ENCODE measurements at regions not wholly inside any gene's neighbourhood (a gene's known extent, or its start where the extent isn't known, plus 50 kb on each side); places are given as distances from the start of the nearest gene placed in this dataset.

DNA sequence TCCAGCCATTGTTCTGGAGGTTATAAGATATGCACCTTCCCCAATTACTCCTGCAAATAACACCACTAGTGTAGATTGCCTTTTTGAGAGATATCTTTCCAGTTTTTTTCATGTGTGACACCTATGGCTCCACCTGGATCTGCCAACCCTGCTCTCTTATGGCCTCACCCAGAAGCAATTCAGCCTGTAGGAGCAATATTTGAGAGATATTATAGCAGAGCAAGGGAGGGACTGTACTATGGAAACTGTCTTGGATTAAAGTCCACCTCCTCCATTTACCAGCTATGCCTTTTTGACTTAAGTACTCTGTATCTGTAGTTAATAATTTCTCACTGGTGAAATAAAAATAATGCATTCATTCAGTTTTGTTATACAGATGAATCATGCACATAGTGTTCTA, 803.5 kb downstream of the NLGN4X start:
- Histone ChIP-seq H3K27me3 (ENCODE audit: low read length) (no peaks in the 10 kb centered on the region), H3K4me3 (ENCODE audit: low read length) (no peak overlapping the region), H3K4me2 (ENCODE audit: low read length) (no peak overlapping the region), H3K27ac (ENCODE audit: low read length) (no peak overlapping the region), H2AFZ (ENCODE audit: low read length) (no peak overlapping the region), H3K9me2 (replicated peaks; ENCODE audit: low read length) (no peaks in the 10 kb centered on the region), H3F3A (ENCODE audit: low read length, unreplicated experiment) (no peaks in the 10 kb centered on the region), H3K9me3 (ENCODE audit: low read length) (no peaks in the 10 kb centered on the region), H4K20me1 (ENCODE audit: low read length) (no peaks in the 10 kb centered on the region), H3K36me3 (ENCODE audit: low read depth, low read length) (no peaks in the 10 kb centered on the region), H3K79me2 (ENCODE audit: low read length) (no peaks in the 10 kb centered on the region), H3K4me1 (ENCODE audit: insufficient read depth, low read length) (no peaks in the 10 kb centered on the region), H3K9ac (ENCODE audit: low read length) (no peak overlapping the region)
- TF ChIP-seq EZH2phosphoT487 (IDR thresholded peaks at IDR 0.05; ENCODE audit: borderline replicate concordance, low read length) (no peak), EZH2 (IDR thresholded peaks at IDR 0.05; ENCODE audit: low read length, unreplicated experiment) (no peak)
- TF ChIP-seq, protein P1, sequence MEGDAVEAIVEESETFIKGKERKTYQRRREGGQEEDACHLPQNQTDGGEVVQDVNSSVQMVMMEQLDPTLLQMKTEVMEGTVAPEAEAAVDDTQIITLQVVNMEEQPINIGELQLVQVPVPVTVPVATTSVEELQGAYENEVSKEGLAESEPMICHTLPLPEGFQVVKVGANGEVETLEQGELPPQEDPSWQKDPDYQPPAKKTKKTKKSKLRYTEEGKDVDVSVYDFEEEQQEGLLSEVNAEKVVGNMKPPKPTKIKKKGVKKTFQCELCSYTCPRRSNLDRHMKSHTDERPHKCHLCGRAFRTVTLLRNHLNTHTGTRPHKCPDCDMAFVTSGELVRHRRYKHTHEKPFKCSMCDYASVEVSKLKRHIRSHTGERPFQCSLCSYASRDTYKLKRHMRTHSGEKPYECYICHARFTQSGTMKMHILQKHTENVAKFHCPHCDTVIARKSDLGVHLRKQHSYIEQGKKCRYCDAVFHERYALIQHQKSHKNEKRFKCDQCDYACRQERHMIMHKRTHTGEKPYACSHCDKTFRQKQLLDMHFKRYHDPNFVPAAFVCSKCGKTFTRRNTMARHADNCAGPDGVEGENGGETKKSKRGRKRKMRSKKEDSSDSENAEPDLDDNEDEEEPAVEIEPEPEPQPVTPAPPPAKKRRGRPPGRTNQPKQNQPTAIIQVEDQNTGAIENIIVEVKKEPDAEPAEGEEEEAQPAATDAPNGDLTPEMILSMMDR (conservative IDR thresholded peaks at IDR 0.05; ENCODE audit: low read depth, low read length), result no peak
- no TSS peak for BruUV-seq (replicated peaks)
- no peak for ATAC-seq
- ChIA-PET CTCF (interaction anchor here (0.5 kb wide), 1 partner anchor 9 kb away, joined by 3 read pairs; no protein-coding TSS in a partner anchor), POLR2A (ENCODE audit: unreplicated experiment) (no interaction called here)
- intact Hi-C loops (cut with micrococcal nuclease), result no loop called here
- no peak for DNase-seq

DNA sequence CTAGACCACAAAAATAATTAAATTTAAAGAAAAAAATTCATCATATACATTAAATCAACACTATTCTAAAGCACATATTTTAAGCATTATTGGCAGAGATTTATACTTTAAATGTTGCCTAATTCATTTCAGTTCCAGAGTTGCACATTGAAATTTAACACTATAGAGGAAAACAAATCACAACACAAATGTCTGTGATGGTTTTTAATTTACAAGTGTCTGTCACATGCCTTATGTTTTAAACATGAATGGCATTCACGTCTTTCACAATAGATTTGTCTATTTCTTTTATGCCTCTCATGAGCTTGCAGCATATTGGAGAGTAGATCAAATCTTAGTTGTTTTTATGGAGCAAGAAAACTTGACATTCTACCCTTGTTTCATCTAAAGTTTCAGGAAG, 811.3 kb downstream of the NLGN4X start:
- TF ChIP-seq EZH2phosphoT487 (IDR thresholded peaks at IDR 0.05; ENCODE audit: borderline replicate concordance, low read length) (no peak), EZH2 (IDR thresholded peaks at IDR 0.05; ENCODE audit: low read length, unreplicated experiment) (no peak)
- TF ChIP-seq, protein P1 (conservative IDR thresholded peaks at IDR 0.05; ENCODE audit: low read depth, low read length), result no peak
- CTCF ChIA-PET, result no interaction called here
- DNase-seq (no peak), ATAC-seq (no peak)
- Histone ChIP-seq H3F3A (ENCODE audit: low read length, unreplicated experiment) (no peaks in the 10 kb centered on the region), H4K20me1 (ENCODE audit: low read length) (no peaks in the 10 kb centered on the region), H3K79me2 (ENCODE audit: low read length) (no peaks in the 10 kb centered on the region), H3K9me3 (ENCODE audit: low read length) (no peaks in the 10 kb centered on the region), H3K9ac (ENCODE audit: low read length) (no peak overlapping the region), H3K4me2 (ENCODE audit: low read length) (no peak overlapping the region), H3K4me3 (ENCODE audit: low read length) (no peak overlapping the region), H3K27me3 (ENCODE audit: low read length) (no peaks in the 10 kb centered on the region), H3K9me2 (replicated peaks; ENCODE audit: low read length) (no peaks in the 10 kb centered on the region), H3K4me1 (ENCODE audit: insufficient read depth, low read length) (no peaks in the 10 kb centered on the region), H3K27ac (ENCODE audit: low read length) (no peak overlapping the region), H2AFZ (ENCODE audit: low read length) (no peak overlapping the region), H3K36me3 (ENCODE audit: low read depth, low read length) (no peaks in the 10 kb centered on the region)
- POLR2A ChIA-PET (ENCODE audit: unreplicated experiment), result no interaction called here
- intact Hi-C loops (cut with micrococcal nuclease), result no loop called here
- no TSS peak for BruUV-seq (replicated peaks)

DNA sequence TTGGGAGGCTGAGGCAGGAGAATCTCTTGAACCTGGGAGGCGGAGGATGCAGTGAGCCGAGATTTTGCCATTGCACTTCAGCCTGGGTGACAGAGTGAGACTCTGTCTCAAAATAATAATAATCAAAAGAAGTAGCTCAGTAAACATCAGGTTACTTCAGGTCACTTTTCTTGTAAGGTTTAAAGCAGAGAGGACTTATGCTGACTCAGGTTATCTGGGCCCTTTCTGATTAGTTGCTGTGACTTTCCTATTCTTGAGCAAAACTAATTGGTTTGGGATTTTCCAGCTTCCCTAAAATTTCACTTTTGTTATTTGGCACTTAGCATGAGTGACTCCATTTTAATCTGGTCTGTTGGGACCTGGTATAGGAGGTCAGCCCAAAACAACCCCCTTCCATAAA, 812.9 kb downstream of the NLGN4X start:
- no peaks in the 10 kb centered on the region for H4K20me1 ChIP-seq (ENCODE audit: low read length)
- H3K27me3 ChIP-seq (ENCODE audit: low read length), result no peaks in the 10 kb centered on the region
- ATAC-seq, result no peak
- POLR2A ChIA-PET (ENCODE audit: unreplicated experiment), result no interaction called here
- H3K36me3 ChIP-seq (ENCODE audit: low read depth, low read length), result no peaks in the 10 kb centered on the region
- no peaks in the 10 kb centered on the region for H3K9me3 ChIP-seq (ENCODE audit: low read length)
- no peak for DNase-seq
- no peak overlapping the region for H3K4me2 ChIP-seq (ENCODE audit: low read length)
- intact Hi-C loops (cut with micrococcal nuclease), result no loop called here
- no TSS peak for BruUV-seq (replicated peaks)
- no peaks in the 10 kb centered on the region for H3K9me2 ChIP-seq (replicated peaks; ENCODE audit: low read length)
- H3K27ac ChIP-seq (ENCODE audit: low read length), result no peak overlapping the region
- H3K9ac ChIP-seq (ENCODE audit: low read length), result no peak overlapping the region
- CTCF ChIA-PET, result no interaction called here
- no peak overlapping the region for H2AFZ ChIP-seq (ENCODE audit: low read length)
- H3K79me2 ChIP-seq (ENCODE audit: low read length), result no peaks in the 10 kb centered on the region
- no peak overlapping the region for H3K4me3 ChIP-seq (ENCODE audit: low read length)
- TF ChIP-seq EZH2phosphoT487 (IDR thresholded peaks at IDR 0.05; ENCODE audit: borderline replicate concordance, low read length) (no peak), EZH2 (IDR thresholded peaks at IDR 0.05; ENCODE audit: low read length, unreplicated experiment) (no peak)
- TF ChIP-seq, protein P1 (conservative IDR thresholded peaks at IDR 0.05; ENCODE audit: low read depth, low read length), result no peak
- no peaks in the 10 kb centered on the region for H3K4me1 ChIP-seq (ENCODE audit: insufficient read depth, low read length)
- no peaks in the 10 kb centered on the region for H3F3A ChIP-seq (ENCODE audit: low read length, unreplicated experiment)
